C4-2B (cell line): ENCODE measurements at regions not wholly inside any gene's neighbourhood (a gene's known extent, or its start where the extent isn't known, plus 50 kb on each side); places are given as distances from the start of the nearest gene placed in this dataset.
A peak's percentile ranks its signal among the peaks of the same experiment; 100 is the strongest.

ENCODE experiments used
- H3K27ac ChIP-seq: fragments of 450-650 bp; 2 replicates; pipeline ENCODE4 v1.5.1; 2017
- ZFX ChIP-seq: fragments of 450-650 bp; IDR thresholded peaks from 2 replicates; pipeline ENCODE4 v1.6.1; 2017
- TF ChIP-seq, protein P1 (sequence below): fragments of 450-650 bp; conservative IDR thresholded peaks from 2 replicates; pipeline ENCODE4 v1.5.1; 2017; ENCODE audit warnings: mild to moderate bottlenecking

DNA sequence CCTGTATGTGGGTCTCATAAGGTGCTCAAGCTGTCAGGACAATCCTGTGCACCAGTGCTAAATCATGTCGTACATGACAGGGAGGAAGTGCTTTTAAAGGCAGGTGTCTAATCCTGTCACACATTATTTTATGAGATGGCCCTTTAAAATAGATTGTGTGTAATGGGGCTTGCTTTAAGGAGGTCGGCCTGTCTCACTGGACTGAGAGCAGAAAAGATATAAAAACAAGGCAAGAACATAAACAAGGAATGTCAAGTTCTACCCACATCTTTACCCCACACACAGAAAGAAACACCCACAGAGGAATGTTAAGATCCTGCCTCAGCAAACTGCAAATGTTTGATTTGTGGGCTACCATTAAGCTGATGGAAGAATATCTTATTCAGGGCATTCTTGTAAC lies 279.0 kb downstream of the FOXA2 start:
- H3K27ac ChIP-seq = no peak overlapping the region

DNA sequence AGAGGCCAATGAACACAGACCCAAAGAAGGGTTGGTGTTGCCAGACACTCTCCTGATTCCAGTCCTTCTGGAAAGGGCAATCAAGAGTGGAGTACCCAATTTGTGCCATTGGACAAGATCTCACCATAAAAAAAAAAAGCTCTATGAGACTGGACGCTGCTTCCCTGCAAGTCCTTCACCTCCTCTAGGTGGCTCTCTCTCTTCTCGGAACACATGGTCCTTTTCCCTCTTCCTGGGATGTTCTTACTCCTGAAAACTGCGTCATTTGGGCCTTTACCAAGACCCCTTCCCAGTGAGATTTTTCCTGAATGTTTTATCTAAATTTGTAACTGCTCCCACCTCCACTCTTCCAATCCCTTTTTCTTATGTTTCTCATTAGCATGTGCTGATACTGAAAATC lies 280.8 kb downstream of the FOXA2 start:
- TF ChIP-seq, protein P1, sequence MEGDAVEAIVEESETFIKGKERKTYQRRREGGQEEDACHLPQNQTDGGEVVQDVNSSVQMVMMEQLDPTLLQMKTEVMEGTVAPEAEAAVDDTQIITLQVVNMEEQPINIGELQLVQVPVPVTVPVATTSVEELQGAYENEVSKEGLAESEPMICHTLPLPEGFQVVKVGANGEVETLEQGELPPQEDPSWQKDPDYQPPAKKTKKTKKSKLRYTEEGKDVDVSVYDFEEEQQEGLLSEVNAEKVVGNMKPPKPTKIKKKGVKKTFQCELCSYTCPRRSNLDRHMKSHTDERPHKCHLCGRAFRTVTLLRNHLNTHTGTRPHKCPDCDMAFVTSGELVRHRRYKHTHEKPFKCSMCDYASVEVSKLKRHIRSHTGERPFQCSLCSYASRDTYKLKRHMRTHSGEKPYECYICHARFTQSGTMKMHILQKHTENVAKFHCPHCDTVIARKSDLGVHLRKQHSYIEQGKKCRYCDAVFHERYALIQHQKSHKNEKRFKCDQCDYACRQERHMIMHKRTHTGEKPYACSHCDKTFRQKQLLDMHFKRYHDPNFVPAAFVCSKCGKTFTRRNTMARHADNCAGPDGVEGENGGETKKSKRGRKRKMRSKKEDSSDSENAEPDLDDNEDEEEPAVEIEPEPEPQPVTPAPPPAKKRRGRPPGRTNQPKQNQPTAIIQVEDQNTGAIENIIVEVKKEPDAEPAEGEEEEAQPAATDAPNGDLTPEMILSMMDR = peak; percentile 49
- no peak for TF ChIP-seq ZFX
- no peak overlapping the region for H3K27ac ChIP-seq

More for the DNA sequence above, 279.0 kb downstream of the FOXA2 start:
- TF ChIP-seq ZFX = no peak
- TF ChIP-seq, protein P1 = no peak

DNA sequence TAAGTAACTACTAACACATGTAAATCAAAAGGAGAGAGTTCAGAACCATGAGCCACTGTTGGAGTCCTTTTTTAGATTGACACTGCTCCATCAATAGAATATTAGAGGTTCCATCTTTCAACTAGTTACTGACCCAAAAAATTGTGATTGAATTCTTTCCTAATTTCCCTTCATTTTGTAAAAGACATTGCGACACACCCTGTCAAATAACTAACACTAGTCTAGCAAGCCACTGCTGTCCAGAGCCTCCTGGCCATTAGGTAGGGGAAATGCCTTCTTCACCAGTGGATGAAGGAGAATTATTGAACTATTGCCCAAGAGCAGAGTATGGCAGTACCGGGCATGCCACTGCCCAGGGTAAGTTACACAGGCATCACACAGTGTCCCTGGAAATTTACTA lies 282.3 kb downstream of the FOXA2 start:
- TF ChIP-seq, protein P1 = no peak
- TF ChIP-seq ZFX = no peak
- H3K27ac ChIP-seq = no peak overlapping the region

DNA sequence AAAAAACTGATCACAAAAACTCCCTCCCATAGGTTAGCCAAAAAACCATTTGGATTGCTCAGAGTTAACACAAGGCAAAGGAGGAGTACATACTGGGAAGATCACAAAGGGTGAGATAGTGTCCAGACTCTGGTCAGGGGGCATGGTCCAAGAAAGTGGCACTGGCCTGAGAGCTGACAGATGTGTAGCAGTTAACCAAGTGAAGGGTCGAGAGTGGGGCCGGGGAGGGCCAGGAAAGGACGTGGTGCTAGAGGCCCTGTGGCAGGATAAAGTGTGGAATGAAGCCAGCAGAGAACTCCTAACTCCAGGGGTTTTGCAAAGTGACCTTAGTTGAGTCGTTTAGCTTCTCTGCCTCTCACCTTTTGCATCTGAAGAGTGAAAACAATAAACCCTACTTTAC lies 290.5 kb downstream of the FOXA2 start:
- H3K27ac ChIP-seq = no peak overlapping the region; the same call in 1 of the 2 replicates
- no peak for TF ChIP-seq ZFX
- TF ChIP-seq, protein P1 = no peak

DNA sequence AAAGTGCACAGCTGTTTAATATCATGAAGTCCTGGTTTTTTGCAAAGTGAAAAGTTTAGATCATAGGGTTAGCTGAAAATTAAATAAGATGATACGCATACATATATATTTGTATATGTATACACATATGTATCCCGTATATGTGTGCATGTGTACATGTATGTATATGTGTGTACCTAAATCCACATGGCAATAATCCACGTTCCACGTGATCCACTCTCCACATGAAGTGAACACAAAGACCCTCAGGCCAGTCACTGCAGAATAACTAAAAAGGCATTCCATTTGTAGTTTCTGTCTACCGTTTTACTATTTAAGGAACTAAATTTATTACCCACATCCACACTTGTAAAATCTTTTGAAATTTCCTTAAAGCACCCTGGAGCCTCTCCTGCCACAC lies 294.9 kb downstream of the FOXA2 start:
- H3K27ac ChIP-seq = no peak overlapping the region
- TF ChIP-seq, protein P1 = no peak
- TF ChIP-seq ZFX = no peak

DNA sequence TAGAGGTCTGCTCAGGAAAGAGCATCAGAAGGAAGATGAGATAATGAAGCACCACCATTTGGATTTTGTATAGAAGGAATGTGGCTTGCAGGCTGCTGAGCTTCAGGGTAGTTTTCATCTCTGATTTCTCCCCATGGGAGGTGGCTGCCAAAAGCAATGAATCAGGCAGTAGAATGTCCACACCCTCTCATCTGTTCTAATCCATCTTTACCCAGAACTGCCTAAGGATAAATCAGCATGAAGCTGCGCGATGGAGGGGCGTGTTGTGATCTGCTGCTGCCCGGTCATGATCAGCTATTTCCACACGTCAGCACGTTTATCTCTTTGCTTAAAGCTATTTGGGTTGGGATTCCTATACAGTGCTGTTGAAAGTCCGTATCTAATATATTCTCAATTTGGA lies 295.4 kb downstream of the FOXA2 start:
- TF ChIP-seq, protein P1 = no peak
- TF ChIP-seq ZFX = no peak
- H3K27ac ChIP-seq = no peak overlapping the region

DNA sequence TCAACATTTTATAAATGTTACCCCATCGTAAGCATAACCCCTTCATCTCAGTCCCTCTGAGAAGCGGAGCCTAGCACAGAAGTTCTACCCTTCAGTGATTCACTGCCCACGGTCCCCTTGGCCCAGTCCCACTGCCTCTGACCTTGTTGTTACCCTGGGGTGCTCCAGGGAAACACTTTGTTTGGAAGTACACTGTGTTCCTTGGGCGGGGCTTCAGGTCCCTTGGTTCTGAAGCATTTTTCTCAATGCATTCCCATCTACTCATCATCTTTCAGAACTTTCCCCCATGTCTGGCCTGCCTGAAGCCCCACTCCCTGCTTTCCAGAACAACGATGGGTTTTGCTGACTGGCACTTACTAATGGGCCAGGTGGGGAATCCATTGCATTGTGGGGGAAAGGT lies 296.2 kb downstream of the FOXA2 start:
- no peak overlapping the region for H3K27ac ChIP-seq
- TF ChIP-seq, protein P1 = no peak
- TF ChIP-seq ZFX = no peak
